ENCODE measurements at regions not wholly inside any gene's neighbourhood (a gene's known extent, or its start where the extent isn't known, plus 50 kb on each side); places are given as distances from the start of the nearest gene placed in this dataset.
"Not testable (repeated sequence)": the region's sequence is repeated elsewhere in the genome, so short reads cannot be mapped to it uniquely, and the experiment has no call there.

- not testable (repeated sequence) for TF ChIP-seq POLR2A, CTCF (IDR thresholded peaks at IDR 0.05)
Measured at GRCh38 chr9:66278809-66279208, 541.9 kb downstream of the FOXD4L4 start.
